Activated CD4-positive, alpha-beta T cell treated with anti-CD3 and anti-CD28 coated beads, Interleukin-2, amount 50 U/mL, for 24 hours (primary cell): ENCODE measurements at regions not wholly inside any gene's neighbourhood (a gene's known extent, or its start where the extent isn't known, plus 50 kb on each side); places are given as distances from the start of the nearest gene placed in this dataset.
A peak's percentile ranks its signal among the peaks of the same experiment; 100 is the strongest.
"Not testable (repeated sequence)": the region's sequence is repeated elsewhere in the genome, so short reads cannot be mapped to it uniquely, and the experiment has no call there.

Experiments
- DNase-seq, 2 donors: peaks; one replicate each; pipeline ENCODE4 v3.0.0-alpha.2; 2020; ENCODE audit warnings: low read depth in 1 of 2, low spot score in 1 of 2

GRCh38 chr3:31096661-31097395 is 202.4 kb upstream of the GADL1 start:
- DNase-seq = no peak

- no peak for DNase-seq
These were observed 206.1 kb upstream of the GADL1 start for GRCh38 chr3:31100519-31100918.

GRCh38 chr3:31101285-31101684 is 206.8 kb upstream of the GADL1 start:
- DNase-seq = not testable (repeated sequence)

GRCh38 chr3:31102196-31102879 is 207.9 kb upstream of the GADL1 start:
- peak in 1 of 2 donors; percentile 3 for DNase-seq

GRCh38 chr3:31103181-31103580 is 208.7 kb upstream of the GADL1 start:
- DNase-seq = no peak

- no peak for DNase-seq
These were observed 209.2 kb upstream of the GADL1 start for GRCh38 chr3:31103623-31104180.

- DNase-seq = no peak
These were observed 210.6 kb upstream of the GADL1 start for GRCh38 chr3:31105011-31105410.

GRCh38 chr3:31105438-31106077 is 211.1 kb upstream of the GADL1 start:
- DNase-seq = peak in 1 of 2 donors; percentile 24

GRCh38 chr3:31106204-31106603 is 211.7 kb upstream of the GADL1 start:
- DNase-seq = no peak

- no peak for DNase-seq
These were observed 212.5 kb upstream of the GADL1 start for GRCh38 chr3:31106912-31107311.

- no peak for DNase-seq
These were observed 220.4 kb upstream of the GADL1 start for GRCh38 chr3:31114929-31115283.

- DNase-seq = not testable (repeated sequence)
These were observed 221.1 kb upstream of the GADL1 start for GRCh38 chr3:31115531-31115930.

GRCh38 chr3:31116651-31117050 is 222.2 kb upstream of the GADL1 start:
- DNase-seq = no peak

- no peak for DNase-seq
These were observed 223.4 kb upstream of the GADL1 start for GRCh38 chr3:31117854-31118253.

- DNase-seq = no peak
These were observed 229.9 kb upstream of the GADL1 start for GRCh38 chr3:31124373-31124772.

- no peak for DNase-seq
These were observed 231.1 kb upstream of the GADL1 start for GRCh38 chr3:31125413-31126020.

GRCh38 chr3:31129241-31129640 is 234.8 kb upstream of the GADL1 start:
- DNase-seq = no peak

- peak in 1 of 2 donors; percentile 21 for DNase-seq
These were observed 237.8 kb upstream of the GADL1 start for GRCh38 chr3:31132132-31132769.

GRCh38 chr3:31133541-31133940 is 239.1 kb upstream of the GADL1 start:
- no peak for DNase-seq

- no peak for DNase-seq
These were observed 241.1 kb upstream of the GADL1 start for GRCh38 chr3:31135546-31135945.
